HT-29 (cell line): ENCODE measurements at regions not wholly inside any gene's neighbourhood (a gene's known extent, or its start where the extent isn't known, plus 50 kb on each side); places are given as distances from the start of the nearest gene placed in this dataset. TPM values are rescaled to one million over a fixed set of nuclear protein-coding genes. Genes with fewer than 3 reads are reported as not detected.
"Not testable (repeated sequence)": the region's sequence is repeated elsewhere in the genome, so short reads cannot be mapped to it uniquely, and the experiment has no call there.

Experiments
- DNase-seq: peaks from one replicate; pipeline ENCODE4 v3.0.0-alpha.2; 2015; ENCODE audit warnings: low spot score
- small RNA-seq: library from RNA; depleted of rRNA; stranded (forward); fragments of <200 nt; gene quantifications from one replicate; pipeline ENCODE3, GENCODE V24; 2014

DNA sequence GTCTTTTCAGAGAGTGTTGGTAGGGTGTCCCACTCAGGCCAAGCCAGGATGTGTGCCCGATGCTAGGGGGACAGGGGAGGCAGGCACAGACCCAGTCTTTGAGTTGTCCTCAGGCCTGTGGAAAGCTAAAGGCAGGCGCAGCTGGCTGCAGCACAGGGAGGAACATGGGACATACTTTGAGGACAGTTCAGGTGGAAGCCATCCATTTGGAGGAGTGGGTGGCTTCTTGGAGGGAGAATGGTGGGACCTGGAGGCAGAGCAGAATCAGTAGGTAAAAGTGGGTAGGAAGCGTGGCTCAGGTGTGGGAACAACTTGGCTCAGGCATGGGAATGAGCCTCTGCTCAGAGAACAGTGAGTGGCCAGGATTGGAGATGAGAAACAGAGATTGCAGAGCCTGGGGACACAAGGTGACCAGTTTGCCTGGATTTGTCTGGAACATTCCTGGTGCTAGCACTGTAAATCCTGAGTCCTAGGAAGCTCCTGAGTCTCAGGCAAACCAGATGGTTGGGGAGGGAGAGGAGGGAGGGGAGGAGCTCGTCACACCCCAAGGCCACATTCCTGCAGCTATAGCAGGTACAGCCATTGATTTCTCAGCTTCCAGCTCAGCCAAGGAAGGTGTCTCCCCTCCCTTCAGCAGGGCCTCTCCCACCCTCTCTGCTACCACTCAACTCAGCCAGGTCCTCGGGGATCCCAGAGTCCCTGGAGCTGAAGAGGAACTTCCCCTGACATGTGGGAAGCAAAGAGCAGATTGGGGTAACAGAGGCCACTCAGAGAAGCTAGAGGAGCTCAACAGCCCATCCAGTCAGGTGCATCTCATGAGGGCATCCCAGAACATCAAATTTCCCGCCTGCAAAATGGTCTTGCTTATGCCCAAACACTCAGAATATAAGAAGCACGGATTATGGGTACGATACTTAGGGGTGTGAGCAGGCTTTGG lies 65.2 kb upstream of the TINAGL1 start:
- peak; percentile 65 for DNase-seq

DNA sequence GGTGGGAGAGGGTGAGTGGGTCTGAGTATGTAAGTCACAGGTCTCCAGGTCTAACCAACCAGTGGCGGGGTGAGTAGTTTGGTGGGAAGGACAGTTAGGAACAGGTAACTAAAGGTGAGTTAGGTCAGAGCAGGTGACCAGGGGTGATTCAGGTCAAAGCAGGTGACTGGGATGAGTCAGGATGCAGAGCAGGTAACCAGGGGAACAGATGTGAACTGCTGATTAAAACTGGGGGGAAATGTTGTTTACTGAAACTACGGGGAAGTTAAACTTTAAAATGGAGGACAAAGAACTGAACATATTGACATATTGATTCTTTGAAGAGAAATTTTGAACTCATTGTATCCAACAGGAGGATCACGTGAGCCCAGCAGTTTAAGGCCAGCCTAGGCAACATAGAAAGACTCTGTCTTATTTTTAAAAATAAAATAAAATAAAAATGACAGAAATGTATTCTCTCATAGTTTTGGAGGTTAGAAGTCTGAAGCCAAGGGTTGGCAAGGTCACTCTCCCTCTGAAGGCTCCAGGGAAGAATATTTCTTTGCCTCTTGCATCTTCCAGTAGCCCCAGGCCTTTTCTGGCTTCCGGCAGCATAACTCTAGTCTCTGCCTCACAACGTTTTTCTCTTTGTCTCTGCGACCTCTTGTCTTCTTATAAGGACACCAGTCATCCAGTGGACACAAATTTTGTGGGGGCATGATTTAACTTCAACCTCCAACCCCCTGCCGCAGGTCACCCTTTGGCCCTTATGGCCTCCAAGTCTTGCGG lies 64.3 kb upstream of the TINAGL1 start:
- DNase-seq, result peak; percentile 42

DNA sequence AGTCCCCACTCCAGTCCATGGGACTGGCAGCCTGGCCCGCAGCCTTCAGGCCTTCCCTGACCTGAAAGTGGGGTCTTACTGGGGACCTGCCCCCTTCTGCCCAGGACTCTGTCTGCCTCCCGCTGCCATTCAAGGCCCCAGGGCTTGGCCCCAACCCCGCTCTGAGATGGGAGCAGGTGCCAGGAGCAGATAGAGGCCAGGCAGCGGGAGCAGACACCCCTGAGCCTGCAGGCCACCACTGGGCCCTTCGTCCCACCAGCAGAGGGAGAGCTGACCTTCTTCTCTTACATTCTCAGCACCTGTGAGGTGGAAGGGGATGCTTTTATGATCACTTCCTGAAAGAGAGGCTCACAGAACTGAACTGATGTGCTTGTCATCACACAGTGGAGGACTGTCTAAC lies 62.2 kb upstream of the TINAGL1 start:
- DNase-seq, result no peak

DNA sequence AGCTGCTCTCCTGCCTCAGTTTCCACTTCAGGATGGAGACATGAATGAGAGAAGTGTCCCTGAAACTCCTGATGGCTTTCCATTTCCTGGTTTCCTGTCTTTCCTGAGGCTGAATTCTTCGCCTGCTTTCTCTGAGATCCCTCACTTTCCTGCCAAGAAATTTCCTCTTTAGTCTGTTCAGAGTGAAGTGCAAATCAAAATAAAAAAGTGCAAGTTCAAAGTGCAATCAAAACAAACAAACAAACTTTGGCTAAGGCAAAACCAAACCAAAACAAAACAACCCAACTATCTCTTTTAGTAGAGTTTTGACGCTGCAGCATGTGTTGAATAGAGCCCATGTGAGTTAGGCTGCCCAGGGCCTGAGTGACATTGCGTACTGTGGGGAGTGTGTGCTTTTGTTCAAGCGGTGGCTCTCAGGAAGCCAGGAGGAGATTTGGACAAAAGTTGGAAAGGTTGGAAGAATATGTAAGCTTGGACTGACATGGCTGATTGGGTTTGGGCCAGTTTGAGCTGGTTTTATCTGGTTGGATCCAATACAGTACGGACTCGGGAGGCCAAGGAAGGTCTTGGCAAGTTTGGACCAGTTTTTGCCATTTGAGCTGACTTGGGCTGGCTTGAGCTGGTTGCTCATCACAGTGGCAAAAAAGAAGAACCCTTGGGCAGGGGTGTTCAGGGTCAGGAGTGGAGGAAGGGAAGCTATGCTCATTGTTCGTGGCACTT lies 61.1 kb upstream of the TINAGL1 start:
- DNase-seq, result no peak

DNA sequence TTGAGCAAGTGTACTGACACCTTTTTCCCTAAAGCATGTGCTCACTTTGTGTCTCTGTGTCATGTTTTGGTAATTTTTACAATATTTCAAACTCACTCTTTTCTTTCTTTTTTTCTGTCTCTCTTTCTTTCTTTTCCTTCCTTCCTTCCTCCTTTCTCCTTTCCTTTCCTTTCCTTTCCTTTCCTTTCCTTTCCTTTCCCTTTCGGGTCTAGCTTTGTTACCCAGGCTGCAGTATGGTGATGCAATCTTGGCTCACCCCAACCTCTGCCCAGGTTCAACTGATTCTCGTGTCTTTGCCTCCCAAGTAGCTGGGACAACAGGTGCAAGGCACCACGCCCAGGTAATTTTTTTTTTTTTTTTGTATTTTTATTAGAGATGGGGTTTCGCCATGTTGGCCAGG lies 60.4 kb upstream of the TINAGL1 start:
- no peak for DNase-seq

DNA sequence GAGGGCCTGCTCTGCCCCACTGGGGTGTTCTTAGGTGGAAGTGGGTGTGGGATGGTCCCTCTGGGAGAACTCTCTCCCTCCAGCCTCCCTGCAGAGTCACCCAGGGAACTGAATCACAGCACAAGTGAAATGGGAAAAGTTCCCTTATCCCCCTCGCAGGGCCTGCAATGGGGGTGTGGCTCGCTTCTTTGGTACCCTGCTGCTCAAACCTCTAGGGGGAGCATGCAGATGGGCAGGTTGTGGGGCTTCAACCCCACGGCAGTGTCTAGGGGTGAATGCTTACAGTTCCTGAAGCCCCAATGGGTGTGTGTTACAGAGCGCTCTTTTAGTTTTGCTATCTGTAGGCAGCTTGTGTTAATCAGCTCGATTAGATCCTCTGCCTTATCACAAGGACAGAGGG lies 59.0 kb upstream of the TINAGL1 start:
- DNase-seq, result no peak

DNA sequence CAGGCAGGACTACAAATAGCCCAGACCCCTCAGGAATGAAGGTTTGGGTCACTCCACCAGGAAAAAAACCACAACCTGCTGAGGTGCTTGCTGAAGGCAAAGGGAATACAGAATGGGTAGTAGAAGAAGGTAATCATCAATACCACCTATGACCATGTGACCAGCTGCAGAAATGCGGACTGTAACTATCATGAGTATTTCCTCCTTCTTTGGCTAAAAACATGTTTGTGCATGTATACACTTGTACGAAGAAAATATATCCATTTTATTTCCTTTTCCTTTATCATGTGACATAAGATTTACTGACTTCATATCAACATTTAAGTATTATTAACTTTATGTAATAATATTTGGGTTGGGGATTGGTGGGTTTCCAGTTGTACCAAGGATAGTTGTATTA lies 58.3 kb upstream of the TINAGL1 start:
- not testable (repeated sequence) for DNase-seq

DNA sequence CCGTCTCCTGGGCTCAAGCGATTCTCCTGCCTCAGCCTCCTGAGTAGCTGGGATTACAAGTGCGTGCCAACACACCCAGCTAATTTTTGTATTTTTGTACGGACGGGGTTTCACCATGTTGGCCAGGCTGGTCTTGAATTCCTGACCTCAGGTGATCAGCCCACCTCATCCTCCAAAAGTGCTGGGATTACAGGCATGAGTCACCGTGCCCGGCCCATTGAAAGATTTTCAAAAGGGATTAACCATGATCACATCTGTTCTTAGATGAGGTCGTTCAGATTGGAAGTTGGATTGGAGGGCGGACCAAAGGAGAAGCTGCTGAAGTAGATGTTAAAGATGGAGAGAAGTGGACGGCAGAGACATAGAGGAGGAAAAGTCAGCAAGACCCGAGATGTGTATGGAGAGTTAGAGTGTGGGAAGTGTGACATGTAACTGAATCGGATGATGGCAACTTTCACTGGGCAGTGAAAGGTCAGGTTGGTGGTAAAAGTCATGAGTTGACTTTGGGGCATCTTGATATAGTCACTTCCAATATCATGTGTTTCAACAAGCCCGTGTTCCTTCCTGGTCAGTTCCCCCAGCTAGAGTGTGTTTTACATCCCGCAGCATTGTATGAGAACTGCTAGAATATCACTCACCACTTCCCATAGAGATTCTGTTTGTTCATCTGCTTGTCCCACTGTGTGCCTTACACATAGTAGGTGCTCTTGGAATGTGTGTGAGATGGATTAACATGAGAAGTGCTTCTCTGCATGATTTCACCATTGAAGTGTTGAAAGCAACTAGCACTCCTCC lies 54.4 kb upstream of the TINAGL1 start:
- no peak for DNase-seq

DNA sequence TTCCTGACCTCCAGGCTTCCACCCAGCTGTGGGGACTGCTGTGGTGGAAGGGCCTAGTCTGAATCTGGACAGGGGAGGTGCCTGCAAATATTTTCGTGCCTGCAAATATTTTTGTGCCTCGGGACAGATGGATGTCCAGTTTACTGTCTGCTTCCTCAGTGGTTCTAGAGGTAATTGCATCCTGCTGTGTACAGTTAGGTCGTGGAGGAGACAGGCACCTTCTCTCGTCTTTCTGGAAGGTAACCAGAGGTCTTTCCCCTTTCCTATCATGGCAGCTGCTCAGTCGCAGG lies 53.8 kb upstream of the TINAGL1 start:
- no peak for DNase-seq

DNA sequence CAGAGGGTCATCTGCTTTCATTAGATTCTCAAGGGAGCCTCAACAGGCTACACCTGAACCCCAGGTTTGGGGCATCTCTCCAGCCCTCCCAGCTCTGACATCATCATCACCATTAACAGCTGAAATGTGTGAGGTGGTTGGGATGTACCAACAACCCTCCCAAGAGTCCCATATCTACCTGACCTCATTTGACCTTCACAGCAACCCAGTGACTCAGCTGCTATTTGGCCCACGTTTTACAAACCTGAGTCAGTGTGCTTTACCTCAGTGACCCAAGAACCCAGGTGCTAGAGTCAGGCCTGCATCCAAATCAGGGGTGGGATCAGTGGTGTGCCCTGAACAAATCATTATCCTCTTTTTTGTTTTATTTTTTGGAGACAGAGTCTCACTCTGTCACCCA lies 53.3 kb upstream of the TINAGL1 start:
- DNase-seq, result no peak

DNA sequence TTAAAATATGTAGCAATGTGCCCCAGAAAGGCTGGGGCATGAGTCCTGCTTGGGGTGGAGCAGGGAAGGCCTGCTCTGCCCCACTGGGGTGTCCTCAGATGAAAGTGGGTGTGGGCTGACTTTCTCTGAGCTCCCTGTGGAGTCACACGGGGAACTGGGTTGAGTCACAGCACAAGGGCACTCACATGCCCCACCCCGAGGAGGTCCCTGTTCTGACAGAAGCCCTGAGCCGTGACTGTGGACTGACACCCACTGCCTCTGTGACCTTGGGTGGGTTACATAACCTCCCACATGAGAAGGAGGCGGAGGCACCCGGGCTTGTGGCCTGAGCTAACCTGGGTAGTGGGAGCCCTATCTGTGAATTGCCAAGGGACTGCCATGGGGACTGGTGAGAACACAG lies 52.5 kb upstream of the TINAGL1 start:
- DNase-seq, result no peak

DNA sequence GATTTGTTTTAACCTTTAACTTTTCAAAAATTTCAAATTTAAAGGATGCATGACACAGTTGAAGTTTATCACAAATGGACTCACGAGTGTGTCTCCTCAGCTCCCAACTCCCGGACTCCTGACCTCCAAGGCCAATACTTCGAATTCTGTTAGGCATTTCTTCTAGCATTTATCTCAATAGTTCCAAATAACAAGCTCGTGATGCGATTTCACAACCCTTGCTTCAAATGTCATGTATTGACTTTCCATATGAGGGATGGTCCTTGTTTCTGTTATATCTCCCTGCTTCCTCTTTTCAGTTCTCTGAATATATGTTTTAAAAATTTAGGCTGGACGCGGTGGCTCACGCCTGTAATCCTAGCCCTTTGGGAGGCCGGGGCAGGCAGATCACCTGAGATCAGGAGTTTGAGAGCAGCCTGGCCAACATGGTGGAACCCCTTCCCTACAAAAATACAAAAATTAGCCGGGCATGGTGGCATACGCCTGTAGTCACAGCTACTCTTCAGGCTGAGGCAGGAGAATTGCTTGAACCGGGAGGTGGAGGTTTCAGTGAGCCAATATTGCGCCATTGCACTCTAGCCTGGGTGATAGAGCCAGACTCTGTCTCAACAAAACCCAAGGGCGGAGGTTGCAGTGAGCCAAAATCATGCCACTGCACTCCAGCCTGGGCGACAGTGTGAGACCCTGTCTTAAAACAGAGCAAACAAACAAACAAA lies 52.0 kb upstream of the TINAGL1 start:
- DNase-seq, result no peak

Small RNA genes in the stretch of these regions (small RNA-seq; reads per million reads assigned to genes)
- not detected for gene RF00019
- gene RNU6-40P, result not detected
